Left renal pelvis (tissue), 4 donors: ENCODE measurements at regions not wholly inside any gene's neighbourhood (a gene's known extent, or its start where the extent isn't known, plus 50 kb on each side); places are given as distances from the start of the nearest gene placed in this dataset.
"Not testable (repeated sequence)": the region's sequence is repeated elsewhere in the genome, so short reads cannot be mapped to it uniquely, and the experiment has no call there.

Source experiments
- DNase-seq, 4 donors: peaks; one replicate each; pipeline ENCODE4 v3.0.0-alpha.2; 2013; ENCODE audit warnings: low read depth in 4 of 4, low spot score in 3 of 4

DNA sequence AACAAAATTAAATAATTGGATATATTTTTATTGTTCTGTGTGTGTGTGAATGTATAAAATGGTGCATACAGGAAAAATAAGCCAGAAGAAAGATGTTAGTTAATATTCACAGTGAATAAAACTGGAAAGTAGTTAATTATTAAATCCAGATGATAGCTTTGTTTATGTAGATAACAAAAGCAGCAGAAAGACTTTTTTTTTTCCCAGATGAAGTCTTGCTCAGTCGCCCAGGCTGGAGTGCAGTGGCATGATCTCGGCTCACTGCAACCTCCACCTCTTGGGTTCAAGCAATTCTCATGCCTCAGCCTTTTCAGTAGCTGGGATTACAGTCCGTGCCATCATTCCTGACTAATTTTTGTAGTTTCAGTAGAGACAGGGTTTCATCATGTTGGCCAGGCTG is 140.1 kb downstream of the ZNF486 start:
- DNase-seq, result no peak

- not testable (repeated sequence) for DNase-seq
Observed at GRCh38 chr19:20296314-20296713, 129.3 kb downstream of the ZNF486 start.

DNA sequence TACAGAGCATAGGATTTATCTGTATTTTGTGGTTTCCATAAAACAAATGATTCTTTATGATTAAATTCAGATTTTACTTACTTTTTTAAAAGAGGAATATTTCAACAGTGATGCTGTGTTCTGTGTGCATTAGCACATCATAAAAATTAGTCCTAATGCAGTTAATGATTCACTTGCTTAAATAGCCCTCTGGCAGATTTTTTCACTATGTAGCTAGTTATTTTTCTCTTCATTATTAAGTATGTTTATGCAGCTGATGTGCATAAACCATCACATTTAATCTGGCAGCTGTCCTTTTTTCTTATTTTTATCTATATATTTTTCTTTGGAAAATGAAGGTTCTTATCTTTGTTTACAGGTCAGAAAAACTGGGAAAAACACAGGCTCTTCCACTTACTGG is 127.2 kb downstream of the ZNF486 start:
- no peak for DNase-seq

DNA sequence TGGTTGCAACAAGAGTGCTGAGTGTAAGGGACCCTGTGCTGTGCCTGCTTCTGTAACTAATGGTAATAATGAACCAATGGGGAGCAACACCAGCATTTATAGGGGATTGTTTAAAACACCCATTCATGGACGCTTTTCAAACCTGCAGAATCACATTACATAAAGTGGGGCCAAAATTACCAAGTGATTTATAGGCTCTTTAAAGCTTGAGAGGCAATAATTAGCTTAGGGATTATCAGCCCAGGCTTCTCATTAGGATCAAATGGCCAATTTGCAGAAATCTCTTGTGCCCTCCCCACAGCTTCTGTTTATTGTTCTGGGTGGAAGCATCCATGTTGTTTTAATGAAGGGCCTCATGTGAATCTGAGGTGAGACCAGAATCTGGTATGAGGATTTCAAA is 125.5 kb downstream of the ZNF486 start:
- DNase-seq, result not testable (repeated sequence)

DNA sequence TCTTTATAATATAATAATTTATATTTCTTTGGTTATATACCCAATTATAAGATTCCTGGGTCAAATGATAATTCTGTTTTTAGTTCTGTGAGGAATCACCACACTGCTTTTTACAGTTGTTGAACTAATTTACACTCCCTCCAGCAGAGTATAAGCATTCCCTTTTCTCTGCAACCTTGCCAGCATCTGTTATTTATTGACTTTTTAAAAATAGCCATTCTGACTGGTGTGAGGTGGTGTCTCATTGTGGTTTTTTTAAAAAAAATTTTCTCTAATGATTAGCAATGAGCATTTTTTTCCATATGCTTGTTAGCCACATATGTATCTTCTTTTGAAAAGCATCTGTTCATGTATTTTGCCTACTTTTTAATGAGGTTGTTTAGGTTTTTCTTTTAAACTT is 122.2 kb downstream of the ZNF486 start:
- DNase-seq, result no peak

GRCh38 chr19:20287070-20287469 is 120.1 kb downstream of the ZNF486 start:
- DNase-seq, result no peak

GRCh38 chr19:20285876-20286275 is 118.9 kb downstream of the ZNF486 start:
- DNase-seq, result not testable (repeated sequence)

- no peak for DNase-seq
Observed at GRCh38 chr19:20279516-20279915, 112.5 kb downstream of the ZNF486 start.

GRCh38 chr19:20278342-20278741 is 111.3 kb downstream of the ZNF486 start:
- DNase-seq, result peak in 1 of 4 donors; percentile 42

DNA sequence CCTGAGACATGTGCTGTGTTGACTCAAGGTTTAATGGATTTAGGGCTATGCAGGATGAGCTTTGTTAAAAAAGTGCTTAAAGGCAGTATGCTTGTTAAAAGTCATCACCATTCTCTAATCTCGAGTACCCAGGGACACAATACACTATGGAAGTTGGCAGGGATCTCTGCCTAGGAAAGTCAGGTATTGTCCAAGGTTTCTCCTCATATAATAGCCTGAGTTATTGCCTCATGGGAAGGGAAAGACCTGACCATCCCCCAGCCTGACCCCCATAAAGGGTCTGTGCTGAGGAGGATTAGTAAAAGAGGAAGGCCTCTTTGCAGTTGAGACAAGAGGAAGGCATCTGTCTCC is 109.7 kb downstream of the ZNF486 start:
- not testable (repeated sequence) for DNase-seq

DNA sequence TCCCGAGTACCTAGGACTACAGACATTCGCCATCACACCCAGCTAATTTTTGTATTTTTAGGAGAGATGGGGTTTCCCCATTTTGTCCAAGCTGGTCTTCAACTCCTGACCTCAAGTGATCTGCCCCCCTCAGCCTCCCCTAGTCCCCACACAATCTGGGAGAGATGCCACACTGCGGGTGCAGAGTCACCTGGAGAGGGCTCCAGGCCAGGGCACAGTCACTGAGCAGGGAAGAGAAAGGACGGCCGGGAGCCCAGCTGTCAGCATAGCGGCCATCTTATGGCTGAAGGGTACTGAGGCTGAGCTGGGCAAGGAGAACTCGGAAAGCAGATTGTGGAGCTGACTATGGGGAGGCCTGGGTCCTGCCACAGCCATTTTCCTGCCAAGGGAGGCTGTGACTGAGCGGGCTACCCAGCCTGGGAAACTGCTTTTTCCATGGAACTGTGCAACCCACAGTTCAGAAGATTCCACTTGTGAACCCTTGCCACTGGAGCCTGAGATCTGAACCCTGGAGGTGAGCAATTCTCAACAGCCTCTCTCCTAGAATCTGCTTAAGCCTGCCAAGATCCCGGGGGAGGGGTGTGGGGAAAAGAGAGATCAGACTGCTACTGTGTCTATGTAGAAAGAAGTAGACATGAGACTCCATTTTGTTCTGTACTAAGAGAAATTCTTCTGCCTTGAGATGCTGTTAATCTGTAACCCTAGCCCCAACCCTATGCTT is 109.2 kb downstream of the ZNF486 start:
- no peak for DNase-seq

DNA sequence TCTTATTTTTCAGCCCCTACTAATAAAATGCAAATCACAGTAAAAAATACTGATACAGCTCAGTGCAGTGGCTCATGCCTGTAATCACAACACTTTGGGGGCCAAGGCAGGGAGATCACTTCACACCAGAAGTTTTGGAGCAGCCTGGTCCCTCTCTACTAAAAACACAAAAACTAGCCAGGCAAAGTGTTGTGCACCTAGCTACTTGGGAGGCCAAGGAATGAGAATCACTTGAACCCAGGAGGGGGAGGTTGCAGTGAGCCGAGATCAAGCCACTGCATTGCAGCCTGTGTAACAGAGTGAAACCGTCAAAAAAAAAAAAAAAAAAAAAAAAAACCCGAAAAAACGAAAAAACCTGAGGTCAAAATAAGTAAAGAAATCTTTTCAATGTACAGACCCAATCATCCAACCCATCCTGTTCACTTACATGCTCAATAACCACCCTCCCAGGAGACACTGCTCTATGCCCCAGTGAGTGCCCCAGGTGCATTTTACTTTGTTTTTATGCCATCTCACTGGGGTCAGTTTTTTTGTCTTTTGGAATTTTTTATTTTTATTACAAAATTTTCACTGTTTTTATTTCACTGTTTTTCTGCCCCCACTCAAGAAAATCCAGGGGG is 107.0 kb downstream of the ZNF486 start:
- no peak for DNase-seq

DNA sequence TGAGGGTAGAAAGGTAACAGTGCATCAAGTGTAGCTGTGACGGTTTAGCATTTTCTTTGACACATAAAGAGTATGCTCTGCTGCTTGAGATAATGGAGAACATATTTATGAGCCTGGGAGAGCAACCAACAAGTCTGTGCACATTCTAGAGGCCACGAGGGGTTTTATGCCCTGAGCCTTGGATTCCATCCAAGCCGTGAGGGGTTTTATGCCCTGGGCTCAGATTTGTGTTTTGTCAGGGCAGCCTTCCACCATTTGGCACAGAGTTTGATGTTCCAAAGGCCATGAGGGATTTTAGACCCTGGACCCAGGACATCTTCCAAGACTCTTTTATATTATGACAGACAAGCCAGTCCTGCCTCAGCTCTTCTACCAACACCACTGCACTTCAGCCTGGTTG is 106.4 kb downstream of the ZNF486 start:
- DNase-seq, result no peak

DNA sequence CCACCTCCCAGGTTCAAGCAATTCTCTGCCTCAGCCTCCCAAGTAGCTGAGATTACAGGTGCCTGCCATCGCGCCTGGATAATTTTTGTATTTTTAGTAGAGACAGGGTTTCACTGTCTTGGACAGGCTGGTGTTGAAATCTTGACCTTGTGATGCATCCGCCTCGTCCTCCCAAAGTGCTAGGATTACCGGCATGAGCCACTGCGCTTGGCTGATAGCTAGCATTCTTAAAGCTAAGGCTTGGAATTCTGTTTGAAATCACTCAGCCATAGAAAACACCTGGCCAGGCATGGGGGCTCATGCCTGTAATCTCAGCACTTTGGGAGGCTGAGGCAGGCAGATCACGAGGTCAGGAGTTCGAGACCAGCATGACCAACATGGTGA is 105.6 kb downstream of the ZNF486 start:
- DNase-seq, result not testable (repeated sequence)

GRCh38 chr19:20271927-20272626 is 105.1 kb downstream of the ZNF486 start:
- not testable (repeated sequence) for DNase-seq

DNA sequence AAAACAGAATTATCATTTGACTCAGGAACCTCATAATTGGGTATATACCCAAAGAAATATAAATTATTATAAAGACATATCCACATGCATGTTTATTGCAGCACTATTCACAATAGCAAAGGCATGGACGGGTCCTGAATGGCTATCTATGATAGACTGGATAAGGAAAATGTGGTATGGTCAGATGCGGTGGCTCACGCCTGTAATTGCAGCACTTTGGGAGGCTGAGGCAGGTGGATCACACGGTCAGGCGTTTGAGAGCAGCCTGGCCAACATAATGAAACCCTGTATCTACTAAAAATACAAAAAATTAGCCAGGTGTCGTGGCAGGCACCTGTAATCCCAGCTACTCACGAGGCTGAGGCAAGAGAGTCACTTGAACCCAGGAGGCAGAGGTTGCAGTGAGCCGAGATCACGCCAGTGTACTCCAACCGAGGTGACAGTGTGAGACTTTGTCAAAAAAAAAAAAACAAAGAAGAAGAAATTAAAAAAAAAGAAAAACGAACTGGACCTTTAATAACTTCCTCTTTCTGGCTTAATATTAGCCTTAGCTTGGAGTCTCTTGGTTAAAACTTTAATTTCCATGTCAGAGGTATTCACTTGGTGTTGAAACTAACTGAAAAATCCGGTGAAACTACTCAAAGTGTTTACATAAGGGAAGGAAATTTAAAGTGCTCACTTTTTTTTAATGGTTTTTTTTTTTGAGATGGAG is 104.4 kb downstream of the ZNF486 start:
- no peak for DNase-seq

- no peak for DNase-seq
Observed at GRCh38 chr19:20269461-20269860, 102.4 kb downstream of the ZNF486 start.

DNA sequence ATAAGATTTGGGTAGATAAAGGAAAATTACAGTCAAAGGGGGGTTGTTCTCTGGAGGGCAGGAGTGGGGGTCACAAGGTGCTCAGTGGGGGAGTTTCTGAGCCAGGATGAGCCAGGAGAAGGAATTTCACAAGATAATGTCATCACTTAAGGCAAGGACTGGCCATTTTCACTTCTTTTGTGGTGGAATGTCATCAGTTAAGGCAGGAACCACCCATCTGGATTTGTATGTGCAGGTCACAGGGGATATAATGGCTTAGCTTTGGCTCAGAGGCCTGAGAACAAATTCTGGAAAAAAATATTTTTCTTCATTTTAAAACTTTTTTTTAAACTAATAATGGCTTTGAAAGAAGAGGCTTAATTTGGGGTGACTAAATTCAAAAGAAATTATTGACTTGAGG is 94.5 kb downstream of the ZNF486 start:
- not testable (repeated sequence) for DNase-seq

DNA sequence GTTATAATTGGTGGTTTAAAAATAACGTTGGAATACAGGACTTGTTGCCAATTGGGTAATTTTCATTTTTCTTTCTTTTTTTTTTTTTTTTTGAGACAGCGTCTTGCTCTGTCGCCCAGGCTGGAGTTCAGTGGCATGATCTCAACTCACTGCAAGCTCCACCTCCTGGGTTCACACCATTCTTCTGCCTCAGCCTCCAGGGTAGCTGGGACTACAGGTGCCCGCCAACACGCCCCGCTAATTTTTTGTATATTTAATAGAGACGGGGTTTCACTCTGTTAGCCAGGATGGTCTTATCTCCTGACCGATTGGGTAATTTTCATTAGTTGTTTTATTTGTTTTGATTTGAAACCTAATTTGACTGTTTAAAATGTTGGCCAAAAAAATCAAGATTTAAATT is 93.7 kb downstream of the ZNF486 start:
- DNase-seq, result not testable (repeated sequence)

DNA sequence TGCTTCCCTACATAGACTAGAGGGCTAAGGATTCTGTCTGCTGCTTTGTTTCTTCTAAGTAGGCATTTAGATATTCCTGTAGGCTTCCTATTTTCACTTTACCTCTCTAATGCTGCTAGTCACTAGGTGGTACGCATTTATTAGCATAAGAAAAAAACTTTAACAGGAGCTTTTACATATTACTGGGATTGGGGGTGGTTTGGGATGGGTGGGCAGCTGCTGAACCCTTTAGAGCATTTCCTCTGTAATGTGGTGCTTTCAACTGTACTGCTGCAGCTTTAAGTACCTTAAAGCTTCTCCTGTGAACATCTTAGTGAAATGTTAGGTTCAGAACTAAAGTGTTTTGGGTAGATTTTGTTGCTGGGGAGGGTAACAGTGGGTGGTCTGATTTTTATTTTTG is 92.6 kb downstream of the ZNF486 start:
- DNase-seq, result no peak

- DNase-seq, result no peak
Observed at GRCh38 chr19:20256606-20257005, 89.6 kb downstream of the ZNF486 start.
